GM19372 (cell line): ENCODE measurements at regions not wholly inside any gene's neighbourhood (a gene's known extent, or its start where the extent isn't known, plus 50 kb on each side); places are given as distances from the start of the nearest gene placed in this dataset.
"Not testable (repeated sequence)": the region's sequence is repeated elsewhere in the genome, so short reads cannot be mapped to it uniquely, and the experiment has no call there.

ENCODE experiments used
- ATAC-seq: cut with Tn5 transposase; IDR thresholded peaks from one replicate; pipeline ENCODE4 v1.9.1; 2021; ENCODE audit warnings: mild to moderate bottlenecking, low read depth, moderate library complexity; ENCODE audit not compliant: unreplicated experiment

DNA sequence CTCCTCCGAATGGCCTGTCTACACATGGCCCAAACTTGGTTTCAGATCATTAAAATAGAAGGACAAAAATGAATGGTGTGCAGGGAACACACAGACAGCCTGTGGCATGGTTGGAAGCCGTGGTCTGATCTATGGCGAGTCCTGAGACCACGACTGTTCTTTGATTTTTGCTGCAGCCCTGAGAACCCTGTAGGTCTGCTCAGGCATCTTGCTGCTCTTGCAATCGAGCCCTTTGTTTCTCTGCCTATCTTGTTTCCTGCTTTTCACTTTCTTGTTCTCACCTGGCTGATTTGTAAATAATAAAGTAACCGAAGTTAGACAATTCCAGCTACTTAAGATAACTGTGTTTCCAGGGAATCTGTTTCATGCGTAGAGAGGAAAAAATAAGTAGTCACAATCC is 54.1 kb upstream of the NBPF9 start:
- ATAC-seq = not testable (repeated sequence)

DNA sequence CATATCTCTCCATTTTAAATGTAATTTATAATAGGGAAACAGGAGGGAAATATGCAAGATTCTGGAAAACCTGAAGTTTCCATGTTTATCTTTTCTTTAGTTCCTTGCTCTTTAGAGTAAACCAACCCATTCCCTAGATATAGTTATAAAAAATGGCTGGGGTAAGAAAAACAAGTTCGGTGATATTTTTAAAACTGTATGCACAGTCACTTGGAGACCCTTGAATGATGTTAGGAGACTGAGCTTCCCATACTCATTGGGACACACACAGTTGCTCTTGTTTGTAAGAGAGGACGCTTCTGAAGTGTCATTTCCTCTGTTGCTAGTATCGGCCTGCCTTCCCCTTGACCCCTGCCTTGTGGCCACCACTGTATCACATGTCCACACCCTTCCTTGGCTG is 55.0 kb upstream of the NBPF9 start:
- ATAC-seq = not testable (repeated sequence)

DNA sequence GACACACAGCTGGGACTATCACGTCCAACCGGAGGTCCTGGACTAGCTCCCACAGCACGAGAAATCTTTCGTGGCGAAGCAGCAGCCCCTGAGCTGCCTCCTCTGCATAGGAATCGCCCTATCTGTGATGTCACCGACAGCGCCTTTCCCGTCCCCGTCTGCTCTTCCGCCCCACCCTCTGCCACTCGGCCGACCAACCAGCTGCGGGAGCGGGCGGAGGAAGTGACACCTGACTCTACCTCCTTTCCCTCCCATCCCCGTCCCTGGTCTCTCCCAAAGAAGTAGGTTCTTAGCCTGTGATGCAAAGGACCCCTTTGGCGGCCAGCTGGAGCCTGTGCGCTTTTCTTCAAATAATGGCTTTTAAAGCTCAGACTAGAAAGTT is 59.7 kb upstream of the NBPF9 start:
- ATAC-seq = peak; percentile 81

- ATAC-seq = not testable (repeated sequence)
Observed at GRCh38 chr1:149174765-149175164, 71.4 kb upstream of the NBPF9 start.

DNA sequence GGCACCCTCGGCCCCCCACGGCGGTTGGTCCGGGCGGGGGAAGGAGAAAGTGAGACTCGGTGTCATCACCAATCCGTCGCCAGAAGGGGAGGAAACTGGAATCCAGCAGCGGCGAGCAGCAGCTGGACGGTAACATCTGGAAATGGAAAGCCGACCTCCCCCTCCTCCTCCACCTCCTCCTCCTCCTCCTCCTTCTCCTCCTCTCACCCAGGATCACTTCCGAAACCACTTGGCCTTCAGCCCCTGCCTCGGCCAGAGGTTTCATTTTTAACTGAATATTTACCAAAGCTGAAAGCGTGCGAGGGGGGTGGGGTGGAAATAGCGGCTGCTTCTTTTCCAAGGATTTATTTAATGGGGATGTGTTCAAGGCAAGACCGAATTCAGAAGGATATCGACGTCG is 72.5 kb upstream of the NBPF9 start:
- not testable (repeated sequence) for ATAC-seq

DNA sequence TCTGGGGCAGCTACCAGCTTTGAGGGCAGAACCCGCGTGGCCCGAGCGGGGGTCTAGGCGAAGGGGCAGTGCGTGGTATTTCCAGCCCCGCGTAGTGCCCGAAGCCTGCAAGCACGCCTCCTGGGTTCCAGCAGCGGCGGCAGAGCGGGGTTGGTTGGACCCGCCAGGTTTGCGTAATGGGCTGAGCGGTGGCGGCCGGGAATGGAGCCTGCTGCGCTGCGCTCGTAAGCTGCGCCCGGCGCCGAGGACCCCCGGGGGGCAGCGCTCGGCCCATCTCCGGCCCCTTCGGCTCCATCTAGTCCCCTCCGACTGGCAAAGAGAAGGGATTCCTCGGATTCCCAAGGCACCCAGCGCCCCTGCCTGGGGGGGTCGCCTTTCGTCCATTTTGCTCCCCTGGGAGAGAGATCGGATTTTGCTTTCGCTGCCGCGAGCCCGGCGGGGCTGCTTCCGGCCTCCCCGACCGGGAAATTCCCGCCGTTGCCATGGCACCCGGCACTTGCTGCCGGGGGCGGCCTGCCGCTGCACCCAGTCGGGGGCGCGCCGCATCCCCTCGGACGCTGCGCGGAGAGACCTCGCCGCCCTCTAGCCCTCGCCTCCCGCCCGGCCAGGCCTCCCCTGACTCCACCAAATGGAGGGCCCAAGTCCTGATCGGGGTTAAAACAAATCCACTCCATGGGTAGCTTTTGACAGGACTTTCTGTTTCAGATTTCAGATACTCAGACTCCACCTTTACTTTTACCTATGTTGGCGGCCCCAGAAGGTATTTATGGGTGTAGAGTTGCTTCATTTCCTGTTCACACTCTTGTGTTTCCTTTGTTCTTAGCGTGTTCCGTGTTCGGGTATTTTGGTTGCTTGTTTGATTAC is 73.3 kb upstream of the NBPF9 start:
- ATAC-seq = not testable (repeated sequence)

DNA sequence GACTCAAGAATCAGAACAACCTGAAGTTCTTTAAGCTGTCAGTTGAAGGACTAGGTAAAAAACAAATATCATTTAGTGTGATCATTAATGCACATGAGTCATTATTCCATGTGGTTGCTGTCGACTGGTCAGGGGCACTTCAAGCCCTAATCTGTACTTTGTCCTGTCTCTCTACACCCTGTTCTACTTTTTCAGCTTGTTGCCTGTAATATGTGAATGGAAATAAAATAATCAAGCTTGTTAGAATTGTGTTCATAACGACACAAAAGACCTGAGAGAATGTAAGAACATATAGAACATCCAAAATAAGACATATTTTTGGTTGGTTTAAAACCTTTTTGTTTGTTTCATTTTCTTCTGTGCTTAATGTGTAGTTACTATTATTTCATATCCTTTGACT is 87.4 kb upstream of the NBPF9 start:
- ATAC-seq = not testable (repeated sequence)

GRCh38 chr1:149196651-149197050 is 93.3 kb upstream of the NBPF9 start:
- ATAC-seq = not testable (repeated sequence)

- not testable (repeated sequence) for ATAC-seq
Observed at GRCh38 chr1:149200567-149200966, 97.2 kb upstream of the NBPF9 start.

GRCh38 chr1:149202283-149202682 is 98.9 kb upstream of the NBPF9 start:
- not testable (repeated sequence) for ATAC-seq

DNA sequence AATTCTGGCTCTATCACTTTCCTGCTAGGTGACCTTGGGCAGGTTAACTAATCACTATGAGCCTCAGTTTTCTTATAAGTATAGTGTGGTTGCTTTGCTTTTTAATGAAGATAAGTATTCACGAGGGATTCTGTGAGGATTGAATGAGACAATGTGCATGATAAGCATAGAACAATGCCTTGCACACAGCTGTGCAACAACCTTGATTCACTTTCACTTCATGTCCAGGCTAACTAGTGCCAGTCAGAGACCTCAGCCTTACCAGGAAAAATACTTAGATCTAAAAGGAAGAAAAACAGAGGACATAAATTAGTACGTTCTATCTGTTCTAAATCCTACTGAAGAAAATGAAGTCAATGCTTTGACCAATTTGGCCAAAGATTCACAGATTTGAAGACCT is 101.0 kb upstream of the NBPF9 start:
- ATAC-seq = not testable (repeated sequence)

GRCh38 chr1:149208836-149209235 is 105.5 kb upstream of the NBPF9 start:
- ATAC-seq = not testable (repeated sequence)

- not testable (repeated sequence) for ATAC-seq
Observed at GRCh38 chr1:149211757-149212420, 108.5 kb upstream of the NBPF9 start.

DNA sequence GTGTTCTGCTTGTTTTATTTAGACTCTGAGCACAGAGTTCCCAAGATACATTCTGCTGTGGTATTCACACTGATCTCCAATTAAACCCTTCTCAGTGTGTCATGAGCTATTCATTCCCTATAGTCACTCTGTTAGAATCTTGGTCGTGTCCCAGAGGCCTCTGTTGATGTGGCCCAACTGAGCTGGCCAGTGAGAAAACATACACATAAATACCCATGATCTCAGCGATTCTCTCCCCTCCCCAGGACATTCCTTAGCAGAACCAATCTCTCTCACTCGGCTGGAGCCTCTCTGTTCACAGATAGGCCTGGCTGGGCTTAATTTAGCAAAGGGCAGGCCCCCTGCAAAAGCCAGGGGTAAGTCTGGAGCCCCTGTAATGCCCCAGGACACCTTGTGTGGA is 109.6 kb upstream of the NBPF9 start:
- not testable (repeated sequence) for ATAC-seq

GRCh38 chr1:149213673-149214072 is 110.3 kb upstream of the NBPF9 start:
- not testable (repeated sequence) for ATAC-seq

GRCh38 chr1:149218080-149218988 is 115.0 kb upstream of the NBPF9 start:
- ATAC-seq = not testable (repeated sequence)

- not testable (repeated sequence) for ATAC-seq
Observed at GRCh38 chr1:149219539-149219938, 116.2 kb upstream of the NBPF9 start.

DNA sequence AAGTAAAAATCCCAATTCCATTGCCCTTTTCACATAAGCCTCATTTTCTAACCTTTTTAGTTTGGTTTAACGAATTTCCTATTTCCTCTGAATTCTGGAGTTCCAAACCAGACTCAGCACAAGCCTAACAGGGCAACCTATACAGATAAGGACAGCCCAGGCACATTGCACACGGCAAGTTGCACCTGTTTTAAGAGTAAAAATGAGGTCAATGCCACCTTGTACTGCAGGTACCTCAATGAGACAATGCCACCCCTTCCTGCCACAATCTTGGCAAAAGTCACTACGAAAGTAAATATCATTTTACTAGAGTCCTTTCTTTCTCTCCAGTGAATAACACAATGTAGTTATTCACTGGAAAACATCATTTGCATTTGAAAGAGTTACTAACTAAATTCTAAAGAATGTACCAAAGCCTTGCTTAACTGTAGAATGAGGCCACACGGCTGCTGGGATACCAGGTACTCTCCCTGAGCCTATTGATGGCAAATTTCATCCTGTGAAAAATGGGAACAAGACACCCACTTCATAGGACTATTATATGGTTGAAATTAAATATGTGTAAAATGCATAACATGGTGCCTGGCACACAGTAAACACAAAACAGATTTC is 117.2 kb upstream of the NBPF9 start:
- ATAC-seq = not testable (repeated sequence)

DNA sequence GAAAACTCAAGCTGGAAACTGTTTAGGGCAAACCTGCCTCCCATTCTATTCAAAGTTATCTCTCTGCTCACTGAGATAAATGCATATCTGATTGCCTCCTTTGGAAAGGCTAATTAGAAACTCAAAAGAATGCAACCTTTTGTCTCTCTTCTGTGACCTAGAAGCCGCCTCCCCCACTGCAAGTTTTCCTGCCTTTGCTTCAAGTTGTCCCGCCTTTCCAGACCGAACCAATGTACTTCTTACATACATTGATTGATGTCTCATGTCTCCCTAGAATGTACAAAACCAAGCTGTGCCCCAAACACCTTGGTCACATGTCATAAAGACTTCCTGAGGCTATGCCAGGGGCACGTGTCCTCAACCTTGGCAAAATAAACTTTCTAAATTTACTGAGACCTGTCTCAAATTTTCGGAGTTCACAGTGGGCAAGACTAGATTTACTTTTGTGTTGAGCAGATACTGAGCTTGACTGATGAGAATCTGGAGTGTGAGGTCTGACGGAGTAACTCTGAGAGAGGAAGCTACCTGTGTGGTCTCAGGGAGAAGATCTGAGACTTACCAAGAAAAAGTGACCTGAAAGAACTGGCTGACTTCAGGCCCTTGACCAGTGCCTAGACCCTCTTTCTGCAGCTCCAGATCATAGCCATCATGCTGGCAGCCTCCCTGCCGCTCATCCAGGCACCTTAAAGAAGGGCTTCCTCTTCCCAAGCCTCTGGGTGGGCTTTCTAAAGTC is 124.7 kb upstream of the NBPF9 start:
- ATAC-seq = not testable (repeated sequence)
